PFSK-1 (cell line): ENCODE measurements at regions not wholly inside any gene's neighbourhood (a gene's known extent, or its start where the extent isn't known, plus 50 kb on each side); places are given as distances from the start of the nearest gene placed in this dataset.

Experiments used
- FOXP2 ChIP-seq: optimal IDR thresholded peaks from 2 replicates; pipeline ENCODE3; 2011; ENCODE audit warnings: borderline replicate concordance, control low read depth, inconsistent platforms; ENCODE audit not compliant: insufficient read depth; ENCODE audit errors: extremely low read length, extremely low read depth
- POLR2AphosphoS5 ChIP-seq: IDR thresholded peaks from 2 replicates; pipeline ENCODE4 v1.6.1; 2012; ENCODE audit warnings: low read depth, mild to moderate bottlenecking, control low read depth, low read length, moderate library complexity
- SIN3A ChIP-seq: IDR thresholded peaks from 2 replicates; pipeline ENCODE4 v1.6.1; 2012; ENCODE audit warnings: mild to moderate bottlenecking, low read length, moderate library complexity, borderline replicate concordance; ENCODE audit not compliant: insufficient read depth
- TAF1 ChIP-seq: IDR thresholded peaks from 2 replicates; pipeline ENCODE4 v1.6.1; 2012; ENCODE audit warnings: low read length, control low read depth, borderline replicate concordance; ENCODE audit not compliant: insufficient read depth
- TF ChIP-seq, protein P1 (sequence below), 2 experiments: IDR thresholded peaks; 2 replicates each; pipeline versions ENCODE4 v1.6.1 to v1.8.0; 2011 to 2012; ENCODE audit warnings: low read depth in 2 of 2, low read length in 2 of 2, control low read depth in 1 of 2, inconsistent platforms in 1 of 2, mild to moderate bottlenecking in 1 of 2, moderate library complexity in 1 of 2; ENCODE audit not compliant: insufficient read depth in 1 of 2

- TF ChIP-seq POLR2AphosphoS5: no peak
- no peak for TF ChIP-seq TAF1
- TF ChIP-seq, protein P1, sequence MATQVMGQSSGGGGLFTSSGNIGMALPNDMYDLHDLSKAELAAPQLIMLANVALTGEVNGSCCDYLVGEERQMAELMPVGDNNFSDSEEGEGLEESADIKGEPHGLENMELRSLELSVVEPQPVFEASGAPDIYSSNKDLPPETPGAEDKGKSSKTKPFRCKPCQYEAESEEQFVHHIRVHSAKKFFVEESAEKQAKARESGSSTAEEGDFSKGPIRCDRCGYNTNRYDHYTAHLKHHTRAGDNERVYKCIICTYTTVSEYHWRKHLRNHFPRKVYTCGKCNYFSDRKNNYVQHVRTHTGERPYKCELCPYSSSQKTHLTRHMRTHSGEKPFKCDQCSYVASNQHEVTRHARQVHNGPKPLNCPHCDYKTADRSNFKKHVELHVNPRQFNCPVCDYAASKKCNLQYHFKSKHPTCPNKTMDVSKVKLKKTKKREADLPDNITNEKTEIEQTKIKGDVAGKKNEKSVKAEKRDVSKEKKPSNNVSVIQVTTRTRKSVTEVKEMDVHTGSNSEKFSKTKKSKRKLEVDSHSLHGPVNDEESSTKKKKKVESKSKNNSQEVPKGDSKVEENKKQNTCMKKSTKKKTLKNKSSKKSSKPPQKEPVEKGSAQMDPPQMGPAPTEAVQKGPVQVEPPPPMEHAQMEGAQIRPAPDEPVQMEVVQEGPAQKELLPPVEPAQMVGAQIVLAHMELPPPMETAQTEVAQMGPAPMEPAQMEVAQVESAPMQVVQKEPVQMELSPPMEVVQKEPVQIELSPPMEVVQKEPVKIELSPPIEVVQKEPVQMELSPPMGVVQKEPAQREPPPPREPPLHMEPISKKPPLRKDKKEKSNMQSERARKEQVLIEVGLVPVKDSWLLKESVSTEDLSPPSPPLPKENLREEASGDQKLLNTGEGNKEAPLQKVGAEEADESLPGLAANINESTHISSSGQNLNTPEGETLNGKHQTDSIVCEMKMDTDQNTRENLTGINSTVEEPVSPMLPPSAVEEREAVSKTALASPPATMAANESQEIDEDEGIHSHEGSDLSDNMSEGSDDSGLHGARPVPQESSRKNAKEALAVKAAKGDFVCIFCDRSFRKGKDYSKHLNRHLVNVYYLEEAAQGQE (IDR thresholded peaks at IDR 0.05; ENCODE audit: insufficient read depth in 1 of 2, low read depth in 2 of 2, low read length in 2 of 2): no peak
- TF ChIP-seq SIN3A: no peak
- no peak for TF ChIP-seq FOXP2
Observed at GRCh38 chr12:126667339-126667738, 1599.6 kb upstream of the TMEM132C start.
